Chondrocyte (in vitro differentiated cells): ENCODE measurements at regions not wholly inside any gene's neighbourhood (a gene's known extent, or its start where the extent isn't known, plus 50 kb on each side); places are given as distances from the start of the nearest gene placed in this dataset.
A peak's percentile ranks its signal among the peaks of the same experiment; 100 is the strongest.

Source experiments
- DNase-seq: peaks from one replicate; pipeline ENCODE4 v3.0.0; 2021; ENCODE audit warnings: mixed read lengths, low spot score
- H3K27ac Mint-ChIP-seq: one replicate; pipeline ENCODE4 v1.8.0; 2021; ENCODE audit warnings: mild to moderate bottlenecking, moderate library complexity, mixed read lengths; ENCODE audit not compliant: unreplicated experiment
- H3K27me3 Mint-ChIP-seq: 2 replicates; pipeline ENCODE4 v1.8.0; 2021; ENCODE audit warnings: low read depth, mixed read lengths
- H3K36me3 Mint-ChIP-seq: 2 replicates; pipeline ENCODE4 v1.8.0; 2021; ENCODE audit warnings: low read depth, mixed read lengths
- H3K4me1 Mint-ChIP-seq: 2 replicates; pipeline ENCODE4 v1.8.0; 2021; ENCODE audit warnings: low read depth, mild to moderate bottlenecking, mixed read lengths
- H3K4me3 Mint-ChIP-seq: one replicate; pipeline ENCODE4 v1.8.0; 2021; ENCODE audit warnings: mild to moderate bottlenecking, moderate library complexity, mixed read lengths; ENCODE audit not compliant: unreplicated experiment
- H3K9me3 Mint-ChIP-seq: 2 replicates; pipeline ENCODE4 v1.8.0; 2021; ENCODE audit warnings: low read depth, mixed read lengths
- TF ChIP-seq, protein P1 (sequence below): fragments of 200-600 bp; sonication (generic); IDR thresholded peaks from 2 replicates; pipeline ENCODE4 v1.5.0; 2021; ENCODE audit warnings: antibody characterized with exemption, mild to moderate bottlenecking, moderate library complexity

DNA sequence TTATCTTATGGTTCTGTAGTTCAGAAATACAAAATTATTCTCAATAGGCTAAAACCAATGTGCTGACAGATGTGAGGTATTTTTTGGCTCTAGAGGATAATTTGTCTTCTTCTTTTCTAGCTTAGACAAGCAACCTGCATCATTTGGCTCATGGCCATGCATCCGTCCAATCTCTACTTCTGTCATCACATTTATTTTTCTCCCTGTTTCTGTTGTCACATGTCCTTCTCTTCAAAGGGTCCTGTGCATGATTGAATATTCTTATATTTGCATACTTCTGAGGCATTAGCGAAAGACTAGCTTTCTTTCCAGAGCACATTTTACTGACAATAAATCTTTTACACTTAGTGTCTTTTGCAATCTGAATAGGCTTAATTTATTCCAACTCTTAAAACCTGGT lies 564.7 kb downstream of the CDH10 start:
- Mint-ChIP-seq H3K4me3 (no peak overlapping the region), H3K9me3 (no peaks in the 10 kb centered on the region), H3K36me3 (no peaks in the 10 kb centered on the region), H3K4me1 (no peaks in the 10 kb centered on the region), H3K27me3 (no peaks in the 10 kb centered on the region), H3K27ac (no peak overlapping the region)
- DNase-seq = no peak
- TF ChIP-seq, protein P1, sequence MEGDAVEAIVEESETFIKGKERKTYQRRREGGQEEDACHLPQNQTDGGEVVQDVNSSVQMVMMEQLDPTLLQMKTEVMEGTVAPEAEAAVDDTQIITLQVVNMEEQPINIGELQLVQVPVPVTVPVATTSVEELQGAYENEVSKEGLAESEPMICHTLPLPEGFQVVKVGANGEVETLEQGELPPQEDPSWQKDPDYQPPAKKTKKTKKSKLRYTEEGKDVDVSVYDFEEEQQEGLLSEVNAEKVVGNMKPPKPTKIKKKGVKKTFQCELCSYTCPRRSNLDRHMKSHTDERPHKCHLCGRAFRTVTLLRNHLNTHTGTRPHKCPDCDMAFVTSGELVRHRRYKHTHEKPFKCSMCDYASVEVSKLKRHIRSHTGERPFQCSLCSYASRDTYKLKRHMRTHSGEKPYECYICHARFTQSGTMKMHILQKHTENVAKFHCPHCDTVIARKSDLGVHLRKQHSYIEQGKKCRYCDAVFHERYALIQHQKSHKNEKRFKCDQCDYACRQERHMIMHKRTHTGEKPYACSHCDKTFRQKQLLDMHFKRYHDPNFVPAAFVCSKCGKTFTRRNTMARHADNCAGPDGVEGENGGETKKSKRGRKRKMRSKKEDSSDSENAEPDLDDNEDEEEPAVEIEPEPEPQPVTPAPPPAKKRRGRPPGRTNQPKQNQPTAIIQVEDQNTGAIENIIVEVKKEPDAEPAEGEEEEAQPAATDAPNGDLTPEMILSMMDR = no peak

DNA sequence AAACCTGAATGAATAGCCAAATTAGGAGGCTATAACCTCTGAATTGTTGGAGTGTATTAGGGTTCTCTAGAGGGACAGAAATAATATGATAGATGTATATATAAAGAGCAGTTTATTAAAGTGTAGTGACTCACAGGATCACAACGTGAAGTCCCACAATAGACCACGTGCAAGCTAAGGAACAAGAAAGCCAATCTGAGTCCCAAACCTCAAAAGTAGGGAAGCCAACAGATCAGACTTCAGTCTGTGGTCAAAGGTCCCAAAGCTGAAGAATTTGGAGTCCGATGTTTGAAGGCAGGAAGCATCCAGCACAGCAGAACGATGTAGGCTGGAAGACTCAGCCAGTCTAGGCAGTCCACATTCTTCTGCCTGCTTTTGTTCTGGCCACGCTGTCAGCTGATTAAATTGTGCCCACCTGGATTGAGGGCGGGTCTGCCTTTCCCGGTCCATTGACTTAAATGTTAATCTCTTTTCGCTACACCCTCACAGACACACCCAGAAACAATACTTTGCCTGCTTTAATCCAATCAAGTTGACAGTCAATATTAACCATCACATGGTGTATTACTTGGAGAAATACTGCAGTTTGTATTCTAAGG lies 550.6 kb downstream of the CDH10 start:
- no peaks in the 10 kb centered on the region for H3K27me3 Mint-ChIP-seq
- no peaks in the 10 kb centered on the region for H3K4me1 Mint-ChIP-seq
- H3K27ac Mint-ChIP-seq = no peak overlapping the region
- no peaks in the 10 kb centered on the region for H3K36me3 Mint-ChIP-seq
- no peak overlapping the region for H3K4me3 Mint-ChIP-seq
- peaks cover 17% of the 10 kb centered on the region for H3K9me3 Mint-ChIP-seq
- TF ChIP-seq, protein P1 = no peak
- DNase-seq = no peak

DNA sequence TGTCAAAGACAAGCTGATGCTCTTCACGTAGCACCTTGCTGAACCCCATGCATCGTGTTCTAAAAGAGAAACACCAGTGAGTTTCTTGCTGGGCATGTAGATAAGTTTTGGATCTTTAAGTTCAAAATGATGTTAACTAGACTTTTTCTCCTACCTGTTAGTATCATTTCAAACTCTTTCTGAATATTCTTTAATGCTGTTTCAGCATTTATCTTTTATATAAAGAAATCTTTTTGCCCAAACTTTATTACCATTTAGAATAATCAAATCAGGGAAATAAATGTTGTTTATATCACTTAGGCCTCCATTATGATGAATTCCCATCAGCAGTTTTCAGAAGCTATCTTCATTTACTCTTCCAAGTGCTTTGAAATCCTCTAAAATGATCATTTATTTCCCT lies 542.8 kb downstream of the CDH10 start:
- no peaks in the 10 kb centered on the region for H3K36me3 Mint-ChIP-seq
- no peak overlapping the region for H3K27ac Mint-ChIP-seq

DNA sequence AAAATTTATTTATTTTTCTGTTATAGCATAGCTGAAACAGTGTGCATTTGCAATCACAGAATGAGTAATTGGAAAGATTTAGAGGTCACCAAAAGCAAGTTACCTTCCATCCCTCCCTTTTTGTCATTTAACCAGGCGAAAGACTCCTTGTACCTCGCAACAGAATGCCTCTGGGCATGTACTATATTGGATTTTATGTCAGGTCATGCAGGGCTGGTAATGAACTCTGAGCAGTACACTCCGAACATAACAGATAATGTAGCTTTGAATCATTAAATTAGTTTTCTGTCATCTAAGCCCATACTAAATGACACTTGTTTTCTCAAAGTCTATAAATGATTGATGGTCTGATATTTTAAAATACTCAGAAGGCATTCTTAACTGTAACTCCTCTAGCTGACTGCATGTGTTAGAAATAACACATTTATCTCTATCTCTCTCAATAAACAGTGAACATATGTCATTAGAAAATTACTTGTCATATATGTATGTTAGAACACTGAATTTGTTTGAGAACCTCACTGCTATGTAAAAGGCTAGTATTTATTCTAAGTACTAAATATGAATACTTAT lies 541.2 kb downstream of the CDH10 start:
- no peak for DNase-seq
- no peaks in the 10 kb centered on the region for H3K36me3 Mint-ChIP-seq
- TF ChIP-seq, protein P1 = no peak
- H3K27ac Mint-ChIP-seq = no peak overlapping the region
- peaks cover 2% of the 10 kb centered on the region for H3K27me3 Mint-ChIP-seq
- H3K4me3 Mint-ChIP-seq = no peak overlapping the region
- no peaks in the 10 kb centered on the region for H3K9me3 Mint-ChIP-seq
- H3K4me1 Mint-ChIP-seq = no peaks in the 10 kb centered on the region

More for the DNA sequence above, 542.8 kb downstream of the CDH10 start:
- TF ChIP-seq, protein P1 = no peak
- H3K4me1 Mint-ChIP-seq = no peaks in the 10 kb centered on the region
- DNase-seq = no peak
- no peak overlapping the region for H3K4me3 Mint-ChIP-seq
- H3K27me3 Mint-ChIP-seq = peaks cover 2% of the 10 kb centered on the region
- H3K9me3 Mint-ChIP-seq = peaks cover 4% of the 10 kb centered on the region

DNA sequence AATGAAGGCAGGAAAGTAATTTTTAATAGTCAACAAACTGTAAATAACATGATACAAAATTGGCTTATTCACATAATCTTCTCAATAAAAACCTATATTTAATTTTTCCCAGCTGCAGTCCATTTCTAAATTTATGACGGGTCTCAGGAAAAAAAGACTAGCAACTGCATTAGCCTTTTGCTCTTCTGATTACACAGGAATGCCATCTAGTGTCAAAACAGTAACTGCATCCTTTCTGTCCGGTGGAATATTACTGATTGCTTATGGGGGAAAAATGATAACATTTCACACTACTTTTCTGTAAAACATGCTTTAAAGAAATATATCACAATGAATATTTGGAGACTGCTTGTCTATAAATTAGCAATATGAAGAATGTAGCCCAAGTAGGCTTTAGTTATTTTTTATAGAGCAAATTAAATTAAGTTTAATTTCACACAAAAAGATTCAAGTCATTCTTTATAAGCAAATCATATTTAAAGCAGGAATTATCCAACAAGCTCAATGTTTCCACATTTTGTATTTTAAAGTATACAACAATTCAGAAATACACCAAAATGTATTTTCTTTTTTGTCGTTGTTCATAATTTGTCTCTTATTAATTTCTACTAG lies 534.7 kb downstream of the CDH10 start:
- no peaks in the 10 kb centered on the region for H3K4me1 Mint-ChIP-seq
- H3K36me3 Mint-ChIP-seq = no peaks in the 10 kb centered on the region
- no peaks in the 10 kb centered on the region for H3K9me3 Mint-ChIP-seq
- DNase-seq = no peak
- no peak overlapping the region for H3K4me3 Mint-ChIP-seq
- TF ChIP-seq, protein P1 = peak; percentile 75
- no peak overlapping the region for H3K27ac Mint-ChIP-seq
- H3K27me3 Mint-ChIP-seq = peaks cover 7% of the 10 kb centered on the region
